Upper lobe of left lung (tissue), 4 donors: ENCODE measurements at regions not wholly inside any gene's neighbourhood (a gene's known extent, or its start where the extent isn't known, plus 50 kb on each side); places are given as distances from the start of the nearest gene placed in this dataset.

ENCODE experiments used
- EP300 ChIP-seq, 4 donors: sonication (generic); formaldehyde crosslinking; IDR thresholded peaks; one replicate each; pipeline ENCODE4 v1.5.1; 2017; ENCODE audit warnings: antibody characterized with exemption in 4 of 4, control low read depth in 2 of 4
- POLR2A ChIP-seq, 4 donors: fragments of 450-650 bp; IDR thresholded peaks; one replicate each; pipeline ENCODE4 v1.5.1; 2016 to 2017; ENCODE audit warnings: antibody characterized with exemption in 4 of 4, mild to moderate bottlenecking in 2 of 4
- POLR2AphosphoS5 ChIP-seq, 2 donors: sonication (generic); formaldehyde crosslinking; IDR thresholded peaks; one replicate each; pipeline ENCODE4 v1.5.1; 2017; ENCODE audit warnings: antibody characterized with exemption in 2 of 2
- TF ChIP-seq, protein P1 (sequence below), 6 experiments: fragments of 450-650 bp in 4 of 6; fragments of 200-600 bp in 2 of 6; sonication (generic) in 2 of 6; IDR thresholded peaks; one replicate each; pipeline ENCODE4 v1.5.1; 2016 to 2019; ENCODE audit warnings: antibody characterized with exemption in 6 of 6

GRCh38 chr5:167951116-167951515, 340.3 kb upstream of the WWC1 start:
- TF ChIP-seq, protein P1, sequence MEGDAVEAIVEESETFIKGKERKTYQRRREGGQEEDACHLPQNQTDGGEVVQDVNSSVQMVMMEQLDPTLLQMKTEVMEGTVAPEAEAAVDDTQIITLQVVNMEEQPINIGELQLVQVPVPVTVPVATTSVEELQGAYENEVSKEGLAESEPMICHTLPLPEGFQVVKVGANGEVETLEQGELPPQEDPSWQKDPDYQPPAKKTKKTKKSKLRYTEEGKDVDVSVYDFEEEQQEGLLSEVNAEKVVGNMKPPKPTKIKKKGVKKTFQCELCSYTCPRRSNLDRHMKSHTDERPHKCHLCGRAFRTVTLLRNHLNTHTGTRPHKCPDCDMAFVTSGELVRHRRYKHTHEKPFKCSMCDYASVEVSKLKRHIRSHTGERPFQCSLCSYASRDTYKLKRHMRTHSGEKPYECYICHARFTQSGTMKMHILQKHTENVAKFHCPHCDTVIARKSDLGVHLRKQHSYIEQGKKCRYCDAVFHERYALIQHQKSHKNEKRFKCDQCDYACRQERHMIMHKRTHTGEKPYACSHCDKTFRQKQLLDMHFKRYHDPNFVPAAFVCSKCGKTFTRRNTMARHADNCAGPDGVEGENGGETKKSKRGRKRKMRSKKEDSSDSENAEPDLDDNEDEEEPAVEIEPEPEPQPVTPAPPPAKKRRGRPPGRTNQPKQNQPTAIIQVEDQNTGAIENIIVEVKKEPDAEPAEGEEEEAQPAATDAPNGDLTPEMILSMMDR (IDR thresholded peaks at IDR 0.05): no peak
- TF ChIP-seq POLR2A (IDR thresholded peaks at IDR 0.05) (no peak), EP300 (IDR thresholded peaks at IDR 0.05) (no peak), POLR2AphosphoS5 (IDR thresholded peaks at IDR 0.05) (no peak)
